ENCODE measurements at regions not wholly inside any gene's neighbourhood (a gene's known extent, or its start where the extent isn't known, plus 50 kb on each side); places are given as distances from the start of the nearest gene placed in this dataset.

DNA sequence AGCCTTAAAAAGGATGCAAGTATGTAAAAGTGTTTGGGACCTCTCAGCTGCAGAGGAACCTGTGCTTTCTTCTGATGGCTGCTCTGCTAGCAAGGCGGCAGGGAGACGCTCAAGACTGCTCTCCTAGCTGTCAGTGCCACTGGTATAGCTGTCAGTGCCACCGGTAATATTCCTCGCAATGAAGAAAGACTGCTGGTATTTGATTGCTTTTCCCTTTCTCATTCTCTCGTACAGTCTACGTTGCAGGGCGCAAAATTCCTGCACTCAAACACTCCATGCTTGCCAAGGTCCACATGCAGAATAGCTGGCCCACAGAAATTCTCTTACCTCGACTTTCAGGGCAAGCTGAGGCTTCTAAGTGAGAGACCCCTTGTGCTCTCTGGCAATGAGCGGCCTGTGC lies 432.6 kb upstream of the KLF6 start:
- no peaks in the 10 kb centered on the region for H3K27me3 ChIP-seq (ENCODE audit: insufficient read depth, poor library complexity, severe bottlenecking)
- DNase-seq (ENCODE audit: low read depth in 1 of 2, low spot score in 1 of 2): no peak
- H3K27ac ChIP-seq (replicated peaks): no peak overlapping the region
- TF ChIP-seq GABPA (IDR thresholded peaks at IDR 0.05; ENCODE audit: low read depth) (no peak), SPI1 (IDR thresholded peaks at IDR 0.05; ENCODE audit: borderline replicate concordance, low read depth) (no peak), POLR2AphosphoS5 (IDR thresholded peaks at IDR 0.05; ENCODE audit: low read depth) (no peak)
- TF ChIP-seq, protein P1, sequence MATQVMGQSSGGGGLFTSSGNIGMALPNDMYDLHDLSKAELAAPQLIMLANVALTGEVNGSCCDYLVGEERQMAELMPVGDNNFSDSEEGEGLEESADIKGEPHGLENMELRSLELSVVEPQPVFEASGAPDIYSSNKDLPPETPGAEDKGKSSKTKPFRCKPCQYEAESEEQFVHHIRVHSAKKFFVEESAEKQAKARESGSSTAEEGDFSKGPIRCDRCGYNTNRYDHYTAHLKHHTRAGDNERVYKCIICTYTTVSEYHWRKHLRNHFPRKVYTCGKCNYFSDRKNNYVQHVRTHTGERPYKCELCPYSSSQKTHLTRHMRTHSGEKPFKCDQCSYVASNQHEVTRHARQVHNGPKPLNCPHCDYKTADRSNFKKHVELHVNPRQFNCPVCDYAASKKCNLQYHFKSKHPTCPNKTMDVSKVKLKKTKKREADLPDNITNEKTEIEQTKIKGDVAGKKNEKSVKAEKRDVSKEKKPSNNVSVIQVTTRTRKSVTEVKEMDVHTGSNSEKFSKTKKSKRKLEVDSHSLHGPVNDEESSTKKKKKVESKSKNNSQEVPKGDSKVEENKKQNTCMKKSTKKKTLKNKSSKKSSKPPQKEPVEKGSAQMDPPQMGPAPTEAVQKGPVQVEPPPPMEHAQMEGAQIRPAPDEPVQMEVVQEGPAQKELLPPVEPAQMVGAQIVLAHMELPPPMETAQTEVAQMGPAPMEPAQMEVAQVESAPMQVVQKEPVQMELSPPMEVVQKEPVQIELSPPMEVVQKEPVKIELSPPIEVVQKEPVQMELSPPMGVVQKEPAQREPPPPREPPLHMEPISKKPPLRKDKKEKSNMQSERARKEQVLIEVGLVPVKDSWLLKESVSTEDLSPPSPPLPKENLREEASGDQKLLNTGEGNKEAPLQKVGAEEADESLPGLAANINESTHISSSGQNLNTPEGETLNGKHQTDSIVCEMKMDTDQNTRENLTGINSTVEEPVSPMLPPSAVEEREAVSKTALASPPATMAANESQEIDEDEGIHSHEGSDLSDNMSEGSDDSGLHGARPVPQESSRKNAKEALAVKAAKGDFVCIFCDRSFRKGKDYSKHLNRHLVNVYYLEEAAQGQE (IDR thresholded peaks at IDR 0.05; ENCODE audit: insufficient replicate concordance, low read depth): no peak
- TF ChIP-seq, protein P2, sequence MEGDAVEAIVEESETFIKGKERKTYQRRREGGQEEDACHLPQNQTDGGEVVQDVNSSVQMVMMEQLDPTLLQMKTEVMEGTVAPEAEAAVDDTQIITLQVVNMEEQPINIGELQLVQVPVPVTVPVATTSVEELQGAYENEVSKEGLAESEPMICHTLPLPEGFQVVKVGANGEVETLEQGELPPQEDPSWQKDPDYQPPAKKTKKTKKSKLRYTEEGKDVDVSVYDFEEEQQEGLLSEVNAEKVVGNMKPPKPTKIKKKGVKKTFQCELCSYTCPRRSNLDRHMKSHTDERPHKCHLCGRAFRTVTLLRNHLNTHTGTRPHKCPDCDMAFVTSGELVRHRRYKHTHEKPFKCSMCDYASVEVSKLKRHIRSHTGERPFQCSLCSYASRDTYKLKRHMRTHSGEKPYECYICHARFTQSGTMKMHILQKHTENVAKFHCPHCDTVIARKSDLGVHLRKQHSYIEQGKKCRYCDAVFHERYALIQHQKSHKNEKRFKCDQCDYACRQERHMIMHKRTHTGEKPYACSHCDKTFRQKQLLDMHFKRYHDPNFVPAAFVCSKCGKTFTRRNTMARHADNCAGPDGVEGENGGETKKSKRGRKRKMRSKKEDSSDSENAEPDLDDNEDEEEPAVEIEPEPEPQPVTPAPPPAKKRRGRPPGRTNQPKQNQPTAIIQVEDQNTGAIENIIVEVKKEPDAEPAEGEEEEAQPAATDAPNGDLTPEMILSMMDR (IDR thresholded peaks at IDR 0.05; ENCODE audit: insufficient read depth, low read length): no peak
- no peak overlapping the region for H3K4me3 ChIP-seq (replicated peaks; ENCODE audit: insufficient read depth, low read length)

DNA sequence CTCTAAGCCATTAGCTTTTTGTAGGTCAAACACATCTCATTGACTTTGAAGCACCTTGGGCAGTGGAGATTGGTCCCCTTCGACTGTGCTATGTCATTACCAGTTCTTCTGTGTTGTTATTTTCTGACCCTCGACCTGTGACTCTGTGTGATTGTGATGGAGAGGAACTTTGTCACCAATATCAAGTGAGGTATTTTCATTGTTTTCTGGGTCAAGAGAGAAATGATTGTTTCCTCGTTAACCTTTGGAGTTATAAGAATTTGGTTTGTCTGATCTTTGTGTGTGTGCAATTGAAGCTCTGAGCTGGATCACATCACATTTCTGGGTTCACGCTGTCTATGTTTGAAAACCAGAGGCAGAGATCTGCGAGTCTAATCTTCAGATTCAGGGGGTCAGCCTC lies 432.2 kb upstream of the KLF6 start:
- no peak overlapping the region for H3K4me3 ChIP-seq (replicated peaks; ENCODE audit: insufficient read depth, low read length)
- TF ChIP-seq, protein P2 (IDR thresholded peaks at IDR 0.05; ENCODE audit: insufficient read depth, low read length): no peak
- TF ChIP-seq POLR2AphosphoS5 (IDR thresholded peaks at IDR 0.05; ENCODE audit: low read depth) (no peak), SPI1 (IDR thresholded peaks at IDR 0.05; ENCODE audit: borderline replicate concordance, low read depth) (no peak), GABPA (IDR thresholded peaks at IDR 0.05; ENCODE audit: low read depth) (no peak)
- TF ChIP-seq, protein P1 (IDR thresholded peaks at IDR 0.05; ENCODE audit: insufficient replicate concordance, low read depth): no peak
- H3K27ac ChIP-seq (replicated peaks): no peak overlapping the region
- H3K27me3 ChIP-seq (ENCODE audit: insufficient read depth, poor library complexity, severe bottlenecking): no peaks in the 10 kb centered on the region
- DNase-seq (ENCODE audit: low read depth in 1 of 2, low spot score in 1 of 2): no peak

DNA sequence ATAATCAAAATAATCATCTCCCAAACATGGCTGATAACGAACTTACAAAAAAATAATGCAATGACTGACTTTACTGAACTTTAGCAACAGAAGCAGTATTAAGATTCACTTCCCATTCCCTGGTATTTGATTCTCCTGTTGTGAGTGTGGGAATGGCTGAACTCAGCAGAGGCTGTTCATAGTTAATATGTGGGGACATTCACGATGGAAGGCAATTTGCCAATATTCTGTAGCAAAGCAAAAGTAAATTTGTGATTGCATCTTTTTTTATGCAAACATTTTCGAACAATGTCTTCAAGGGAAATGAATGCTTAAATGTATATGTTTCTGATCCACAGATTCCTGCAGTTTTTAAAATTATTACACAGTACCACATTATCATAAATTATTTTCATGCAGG lies 431.7 kb upstream of the KLF6 start:
- Histone ChIP-seq H3K27ac (replicated peaks) (no peak overlapping the region), H3K27me3 (ENCODE audit: insufficient read depth, poor library complexity, severe bottlenecking) (no peaks in the 10 kb centered on the region)
- no peak for DNase-seq (ENCODE audit: low read depth in 1 of 2, low spot score in 1 of 2)

More for the DNA sequence above, 431.7 kb upstream of the KLF6 start:
- no peak overlapping the region for H3K4me3 ChIP-seq (replicated peaks; ENCODE audit: insufficient read depth, low read length)
- TF ChIP-seq GABPA (IDR thresholded peaks at IDR 0.05; ENCODE audit: low read depth) (no peak), SPI1 (IDR thresholded peaks at IDR 0.05; ENCODE audit: borderline replicate concordance, low read depth) (no peak), POLR2AphosphoS5 (IDR thresholded peaks at IDR 0.05; ENCODE audit: low read depth) (no peak)
- TF ChIP-seq, protein P2 (IDR thresholded peaks at IDR 0.05; ENCODE audit: insufficient read depth, low read length): no peak
- TF ChIP-seq, protein P1 (IDR thresholded peaks at IDR 0.05; ENCODE audit: insufficient replicate concordance, low read depth): no peak
